GM12878 (cell line): ENCODE measurements at regions not wholly inside any gene's neighbourhood (a gene's known extent, or its start where the extent isn't known, plus 50 kb on each side); places are given as distances from the start of the nearest gene placed in this dataset.

Source experiments
- ATAC-seq: fragments of 200-7000 bp; cut with Tn5 transposase; 3 replicates; pipeline ENCODE4 v1.9.1; 2020; ENCODE audit warnings: mild to moderate bottlenecking, moderate library complexity
- BruUV-seq: library from RNA; stranded (reverse); fragments of 400-500 nt; replicated peaks from 2 replicates; lab custom pipeline; 2021; lab: Mats Ljungman, UMichigan
- CTCF ChIA-PET: fragments of 300-600 bp; sonication (Branson Sonifier 250); formaldehyde crosslinking; extraction: SDS; loops from one replicate; lab custom pipeline; 2021; ENCODE audit warnings: inconsistent platforms; lab: Yijun Ruan, JAX
- POLR2A ChIA-PET: fragments of 350-600 bp; formaldehyde crosslinking; extraction: SDS; loops from one replicate; lab custom pipeline; 2021; ENCODE audit warnings: inconsistent platforms; lab: Charles Lee
- RAD21 ChIA-PET: fragments of 300-600 bp; sonication (Branson Sonifier 250); formaldehyde crosslinking; loops from one replicate; lab custom pipeline; 2023; ENCODE audit warnings: antibody characterized with exemption; ENCODE audit not compliant: unreplicated experiment; lab: Charles Lee
- SMC1A ChIA-PET: fragments of 300-600 bp; sonication (Branson Sonifier 250); formaldehyde crosslinking; loops from one replicate; lab custom pipeline; 2023; ENCODE audit not compliant: unreplicated experiment, uncharacterized antibody; lab: Charles Lee
- DNase-seq: peaks from one replicate; pipeline ENCODE4 v3.0.0-alpha.2; 2011; ENCODE audit warnings: low read depth, low spot score
- FAIRE-seq: peaks from 3 replicates; lab custom pipeline; 2011; peaks lifted over from hg19 to GRCh38; lab: Jason Lieb, UNC
- H2AFZ ChIP-seq: 2 replicates; pipeline ENCODE4 v1.6.0; 2011; ENCODE audit warnings: low read depth, low read length, control low read depth; ENCODE audit not compliant: control insufficient read depth
- H3K27ac ChIP-seq: 2 replicates; pipeline ENCODE4 v1.5.1; 2011; ENCODE audit warnings: control low read depth; ENCODE audit not compliant: control insufficient read depth, insufficient read depth
- H3K27me3 ChIP-seq, 2 experiments: replicated peaks in 1 of 2; 2 replicates each; pipeline versions ENCODE4 v1.6.0 to v1.6.1; 2011; ENCODE audit warnings: low read length in 1 of 2; ENCODE audit not compliant: control insufficient read depth in 2 of 2, insufficient read depth in 2 of 2
- H3K36me3 ChIP-seq, 2 experiments: 2 replicates each; pipeline ENCODE4 v1.5.1; 2011; ENCODE audit warnings: low read length in 1 of 2; ENCODE audit not compliant: control insufficient read depth in 2 of 2, insufficient read depth in 2 of 2
- H3K4me1 ChIP-seq: 2 replicates; pipeline ENCODE4 v1.6.1; 2011; ENCODE audit warnings: mild to moderate bottlenecking, low read length, moderate library complexity, mixed read lengths; ENCODE audit not compliant: control insufficient read depth, insufficient read depth
- H3K4me2 ChIP-seq: 2 replicates; pipeline ENCODE4 v1.6.0; 2011; ENCODE audit warnings: control low read depth; ENCODE audit not compliant: control insufficient read depth, insufficient read depth
- H3K4me3 ChIP-seq: fragments of 200-600 bp; sonication (generic); 2 replicates; pipeline ENCODE4 v1.5.1; 2016
- H3K79me2 ChIP-seq: 2 replicates; pipeline ENCODE4 v1.6.0; 2011; ENCODE audit warnings: low read length; ENCODE audit not compliant: control insufficient read depth, insufficient read depth
- H3K9ac ChIP-seq: 2 replicates; pipeline ENCODE4 v1.8.0; 2011; ENCODE audit warnings: low read length, control low read depth, mixed read lengths; ENCODE audit not compliant: control insufficient read depth, insufficient read depth
- H3K9me3 ChIP-seq: replicated peaks from 3 replicates; pipeline ENCODE4 v1.5.1; 2011; ENCODE audit warnings: mild to moderate bottlenecking, low read length; ENCODE audit not compliant: control insufficient read depth, insufficient read depth
- H4K20me1 ChIP-seq: 2 replicates; pipeline ENCODE4 v1.6.0; 2011; ENCODE audit not compliant: control insufficient read depth, insufficient read depth
- NFXL1 ChIP-seq: fragments of 450-650 bp; IDR thresholded peaks from 2 replicates; pipeline ENCODE4 v1.6.1; 2017; ENCODE audit warnings: antibody characterized with exemption, mild to moderate bottlenecking, borderline replicate concordance
- RCOR1 ChIP-seq: conservative IDR thresholded peaks from 2 replicates; pipeline ENCODE4 v1.6.1; 2012; ENCODE audit warnings: low read depth, low read length, improper control_type of control experiment
- SMAD5 ChIP-seq: IDR thresholded peaks from 2 replicates; pipeline ENCODE4 v1.6.1; 2016; ENCODE audit warnings: antibody characterized with exemption, low read depth
- TBL1XR1 ChIP-seq: IDR thresholded peaks from 2 replicates; pipeline ENCODE4 v1.6.1; 2012; ENCODE audit warnings: low read depth, low read length, improper control_type of control experiment
- ZNF24 ChIP-seq: fragments of 450-650 bp; IDR thresholded peaks from 2 replicates; pipeline ENCODE4 v1.6.1; 2017; ENCODE audit warnings: antibody characterized with exemption, mild to moderate bottlenecking
- ZNF687 ChIP-seq: fragments of 450-650 bp; IDR thresholded peaks from 2 replicates; pipeline ENCODE4 v1.6.1; 2017; ENCODE audit warnings: mild to moderate bottlenecking, moderate library complexity
- WGBS: methylation state at CpG from one replicate; pipeline ENCODE4 v1.1.6; 2016; ENCODE audit warnings: low lambda C conversion rate; ENCODE audit not compliant: insufficient replicate concordance, insufficient coverage; ENCODE audit errors: missing lambda C conversion rate; 5-methylcytosine and 5-hydroxymethylcytosine counted together
- in situ Hi-C: fragments of 300-500 bp; cut with MboI; formaldehyde crosslinking; loops from 9 replicates; pipeline ENCODE4 v1.14.3; 2018; ENCODE audit warnings: mixed read lengths
- intact Hi-C: fragments of 100-400 bp; cut with micrococcal nuclease; formaldehyde crosslinking; loops from one replicate; pipeline ENCODE4 v1.14.2; 2022; ENCODE audit not compliant: unreplicated experiment

- intact Hi-C loops = no loop called here
- 0% methylated on average over 1 of the region's 1 CpG for WGBS
- TF ChIP-seq NFXL1 = no peak
- no peak for TF ChIP-seq ZNF687
- no peak for TF ChIP-seq SMAD5
- no peak for TF ChIP-seq TBL1XR1
- no peak for TF ChIP-seq RCOR1
- no peak for TF ChIP-seq ZNF24
- Histone ChIP-seq H3K4me3 (no peak overlapping the region), H2AFZ (no peak overlapping the region), H3K9ac (no peak overlapping the region), H3K27ac (no peak overlapping the region), H3K27me3 (no peaks in the 10 kb centered on the region), H3K79me2 (no peaks in the 10 kb centered on the region), H3K4me2 (no peak overlapping the region), H3K4me1 (no peaks in the 10 kb centered on the region), H3K9me3 (no peaks in the 10 kb centered on the region), H4K20me1 (no peaks in the 10 kb centered on the region), H3K36me3 (no peaks in the 10 kb centered on the region)
- ATAC-seq (no peak), FAIRE-seq (no peak), DNase-seq (no peak)
- SMC1A ChIA-PET = no interaction called here
- CTCF ChIA-PET = interaction anchor here (0.7 kb wide), 1 partner anchor 22 kb away, joined by 4 read pairs; no protein-coding TSS in a partner anchor
- POLR2A ChIA-PET = no interaction called here
- no TSS peak for BruUV-seq
- in situ Hi-C loops = no loop called here
- RAD21 ChIA-PET = no interaction called here
Measured at GRCh38 chr22:22387386-22387736, 121.2 kb downstream of the ZNF280B start.
